WERI-Rb-1 (cell line): ENCODE measurements at regions not wholly inside any gene's neighbourhood (a gene's known extent, or its start where the extent isn't known, plus 50 kb on each side); places are given as distances from the start of the nearest gene placed in this dataset.
"Not testable (repeated sequence)": the region's sequence is repeated elsewhere in the genome, so short reads cannot be mapped to it uniquely, and the experiment has no call there.

ENCODE experiments used
- DNase-seq: peaks from one replicate; pipeline ENCODE4 v3.0.0-alpha.2; 2020
- H3K27ac ChIP-seq: fragments of 250-450 bp; sonication (Bioruptor Pico); 2 replicates; pipeline ENCODE4 v1.5.1; 2020; ENCODE audit warnings: mild to moderate bottlenecking, moderate library complexity
- H3K27me3 ChIP-seq: fragments of 250-450 bp; sonication (Bioruptor Pico); 2 replicates; pipeline ENCODE4 v1.5.1; 2021; ENCODE audit warnings: mild to moderate bottlenecking, low read depth, moderate library complexity; ENCODE audit not compliant: insufficient read depth, severe bottlenecking
- H3K36me3 ChIP-seq: fragments of 250-450 bp; sonication (Bioruptor Pico); 2 replicates; pipeline ENCODE4 v1.5.1; 2020; ENCODE audit warnings: mild to moderate bottlenecking, moderate library complexity
- H3K4me3 ChIP-seq: 2 replicates; pipeline ENCODE4 v1.5.1; 2011; ENCODE audit warnings: low read depth, mild to moderate bottlenecking, control low read depth, low read length
- H3K9me3 ChIP-seq: fragments of 250-450 bp; sonication (Bioruptor Pico); 2 replicates; pipeline ENCODE4 v1.5.1; 2021; ENCODE audit warnings: mild to moderate bottlenecking, moderate library complexity; ENCODE audit not compliant: severe bottlenecking
- TF ChIP-seq, protein P1 (sequence below): IDR thresholded peaks from 2 replicates; pipeline ENCODE4 v1.5.1; 2011; ENCODE audit warnings: low read depth, mild to moderate bottlenecking, control low read depth, inconsistent platforms, low read length

DNA sequence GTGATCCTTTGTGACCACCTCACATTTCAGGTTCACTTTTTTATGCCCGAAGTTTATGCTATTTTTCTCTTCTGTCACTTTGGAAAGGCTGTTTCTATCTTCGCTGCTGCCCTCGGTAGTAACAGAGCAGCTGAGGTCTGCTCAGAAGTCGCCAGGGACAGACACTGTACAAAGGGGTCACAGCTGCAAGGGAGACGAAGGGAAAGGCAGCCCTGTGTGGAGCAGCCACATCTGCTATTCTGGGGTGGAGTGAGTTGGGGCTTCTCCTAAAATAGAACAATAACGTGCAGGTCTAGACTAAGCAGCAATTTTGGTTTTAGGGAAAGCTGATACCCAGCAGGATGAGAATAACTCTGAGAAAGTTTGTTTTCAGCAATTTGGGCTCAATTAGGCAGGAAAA lies 72.5 kb downstream of the ACTL7B start:
- TF ChIP-seq, protein P1, sequence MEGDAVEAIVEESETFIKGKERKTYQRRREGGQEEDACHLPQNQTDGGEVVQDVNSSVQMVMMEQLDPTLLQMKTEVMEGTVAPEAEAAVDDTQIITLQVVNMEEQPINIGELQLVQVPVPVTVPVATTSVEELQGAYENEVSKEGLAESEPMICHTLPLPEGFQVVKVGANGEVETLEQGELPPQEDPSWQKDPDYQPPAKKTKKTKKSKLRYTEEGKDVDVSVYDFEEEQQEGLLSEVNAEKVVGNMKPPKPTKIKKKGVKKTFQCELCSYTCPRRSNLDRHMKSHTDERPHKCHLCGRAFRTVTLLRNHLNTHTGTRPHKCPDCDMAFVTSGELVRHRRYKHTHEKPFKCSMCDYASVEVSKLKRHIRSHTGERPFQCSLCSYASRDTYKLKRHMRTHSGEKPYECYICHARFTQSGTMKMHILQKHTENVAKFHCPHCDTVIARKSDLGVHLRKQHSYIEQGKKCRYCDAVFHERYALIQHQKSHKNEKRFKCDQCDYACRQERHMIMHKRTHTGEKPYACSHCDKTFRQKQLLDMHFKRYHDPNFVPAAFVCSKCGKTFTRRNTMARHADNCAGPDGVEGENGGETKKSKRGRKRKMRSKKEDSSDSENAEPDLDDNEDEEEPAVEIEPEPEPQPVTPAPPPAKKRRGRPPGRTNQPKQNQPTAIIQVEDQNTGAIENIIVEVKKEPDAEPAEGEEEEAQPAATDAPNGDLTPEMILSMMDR, result no peak
- Histone ChIP-seq H3K27me3 (no peaks in the 10 kb centered on the region), H3K4me3 (no peak overlapping the region), H3K9me3 (peaks cover 3% of the 10 kb centered on the region), H3K36me3 (peaks cover 14% of the 10 kb centered on the region), H3K27ac (peak overlapping the region; percentile 40)
- DNase-seq, result no peak

DNA sequence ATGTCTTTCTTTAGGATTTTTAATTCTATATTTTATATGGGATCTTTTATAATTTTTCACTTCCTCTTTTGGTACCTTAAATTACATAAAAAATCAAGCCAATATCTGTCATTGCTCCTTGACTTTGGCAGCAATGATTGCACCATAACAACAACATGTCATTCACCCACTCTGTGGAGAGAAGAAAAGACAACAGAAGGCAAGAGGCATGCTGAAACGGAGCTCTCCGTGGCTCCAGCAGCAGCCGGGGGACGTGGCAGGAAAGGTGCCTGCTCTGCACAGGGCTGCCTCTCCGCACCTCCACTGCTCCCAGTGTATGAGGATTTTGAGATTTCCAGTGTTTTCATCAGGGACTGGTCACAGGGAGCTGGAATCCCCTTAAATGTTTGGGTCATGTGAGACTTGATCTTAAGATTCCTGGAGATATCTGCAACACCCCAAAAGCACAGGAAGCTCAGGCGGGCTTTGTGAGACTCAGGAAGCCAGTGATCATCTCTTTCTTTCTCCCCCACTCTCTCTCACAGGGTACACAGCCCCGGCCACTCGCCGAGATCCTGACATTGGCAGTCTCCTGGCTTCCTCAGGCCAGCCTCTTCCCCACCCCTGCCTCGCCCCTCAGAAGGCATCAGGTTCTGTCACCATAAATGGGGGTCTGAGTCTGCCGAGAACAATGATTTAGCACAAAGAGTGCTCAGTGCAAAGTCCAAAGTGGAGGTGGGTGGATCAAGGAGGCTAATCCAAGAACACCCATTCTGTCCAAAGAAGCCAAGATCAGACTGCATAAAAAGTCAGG lies 74.6 kb downstream of the ACTL7B start:
- Histone ChIP-seq H3K4me3 (no peak overlapping the region), H3K36me3 (peaks cover 14% of the 10 kb centered on the region), H3K27me3 (no peaks in the 10 kb centered on the region), H3K9me3 (peaks cover 3% of the 10 kb centered on the region), H3K27ac (peak overlapping the region; percentile 47)
- DNase-seq, result no peak
- TF ChIP-seq, protein P1, result no peak

DNA sequence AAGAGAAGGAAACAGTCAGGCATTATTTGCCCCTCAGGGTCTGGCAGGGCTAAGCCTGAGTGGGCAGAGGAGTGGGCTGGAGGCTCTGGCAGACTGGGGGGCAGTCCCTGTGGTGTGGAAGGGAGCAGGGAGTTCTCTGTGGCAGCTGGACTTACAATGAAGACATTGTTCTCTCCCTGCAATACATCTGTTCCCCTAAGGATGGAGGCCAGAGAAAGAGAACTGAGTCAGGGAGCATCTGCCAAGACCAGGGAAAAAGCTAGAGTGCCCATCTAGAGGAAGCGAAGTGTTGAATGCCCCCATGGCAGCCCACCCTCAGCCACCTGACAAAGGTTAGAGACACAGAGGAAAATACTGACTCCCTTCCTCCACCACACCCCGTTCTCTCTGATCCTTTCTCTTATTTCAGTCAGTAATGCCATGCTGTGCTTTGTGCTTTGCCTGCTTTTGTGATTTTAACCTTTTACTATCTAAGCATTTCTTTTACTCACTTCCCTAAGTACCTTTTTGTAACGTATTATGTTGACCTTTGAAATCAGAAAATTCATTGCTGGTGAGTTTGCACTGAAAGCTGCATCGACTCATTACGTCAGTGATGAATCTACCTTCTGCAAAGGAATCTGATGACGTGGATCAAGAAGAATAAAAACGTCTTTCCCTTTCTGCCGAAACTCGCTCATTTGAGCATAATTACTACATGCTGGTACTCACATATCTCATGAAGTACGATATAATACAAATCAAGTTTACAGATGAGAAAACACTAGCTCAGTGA lies 76.0 kb downstream of the ACTL7B start:
- no peak for DNase-seq
- TF ChIP-seq, protein P1, result no peak
- Histone ChIP-seq H3K36me3 (peaks cover 6% of the 10 kb centered on the region), H3K27me3 (no peaks in the 10 kb centered on the region), H3K4me3 (no peak overlapping the region), H3K27ac (no peak overlapping the region), H3K9me3 (no peaks in the 10 kb centered on the region)

DNA sequence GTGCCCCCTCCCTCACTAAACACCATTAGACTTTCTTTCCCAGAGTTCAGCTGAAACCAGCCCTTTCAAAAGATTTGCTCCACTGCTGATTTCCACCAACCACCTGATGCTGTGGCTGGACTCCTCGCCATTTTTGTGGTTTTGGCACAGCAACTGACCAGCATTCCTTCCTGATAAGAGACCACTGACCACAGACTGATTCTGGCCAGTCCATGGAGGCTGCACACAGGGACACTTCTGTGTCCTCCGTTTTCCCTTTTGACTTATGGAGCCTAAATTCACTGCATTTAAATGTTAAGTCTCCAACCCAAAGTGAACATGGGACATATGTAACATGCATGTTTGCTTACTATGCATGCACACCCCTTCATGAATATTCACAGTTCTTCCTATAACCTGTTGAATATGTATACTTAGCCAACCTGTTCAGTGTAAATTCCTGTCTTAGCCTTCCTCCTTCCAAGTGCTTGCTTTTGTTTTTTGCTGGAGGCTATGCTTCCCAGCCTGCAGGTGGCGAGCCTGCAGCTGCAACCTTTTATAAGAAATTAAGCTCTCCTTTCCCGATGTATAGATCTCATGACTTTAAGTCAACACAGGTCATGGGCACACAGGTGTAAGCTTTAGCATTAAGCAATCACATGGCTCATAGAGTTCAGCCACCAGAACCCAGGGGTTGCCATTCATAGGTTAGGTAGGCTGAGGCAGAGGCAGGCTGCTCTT lies 78.7 kb downstream of the ACTL7B start:
- no peak overlapping the region for H3K27ac ChIP-seq
- TF ChIP-seq, protein P1, result peak; percentile 69
- H3K27me3 ChIP-seq, result no peaks in the 10 kb centered on the region
- H3K4me3 ChIP-seq, result no peak overlapping the region
- peak; percentile 38 for DNase-seq
- H3K36me3 ChIP-seq, result peaks cover 6% of the 10 kb centered on the region
- H3K9me3 ChIP-seq, result no peaks in the 10 kb centered on the region

DNA sequence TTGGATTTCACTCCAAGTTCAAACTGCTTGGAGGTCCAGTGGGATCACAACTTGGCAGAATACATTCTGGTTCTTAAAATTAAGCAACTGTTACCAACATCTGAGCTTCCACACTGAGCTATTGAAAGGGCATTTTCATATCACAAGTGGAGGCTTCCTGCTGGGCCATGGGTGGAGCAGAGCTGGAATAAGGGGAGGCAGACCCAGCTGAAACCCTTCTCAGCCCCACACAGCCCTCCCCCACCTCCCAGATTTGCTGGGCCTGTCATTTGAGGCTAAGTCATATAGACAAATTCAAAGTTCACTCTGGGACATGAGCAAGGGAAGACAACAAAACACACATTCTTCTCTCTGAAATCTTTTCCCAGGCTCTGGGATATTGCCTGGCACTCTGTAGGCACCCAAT lies 79.9 kb downstream of the ACTL7B start:
- H3K27me3 ChIP-seq, result no peaks in the 10 kb centered on the region
- no peak overlapping the region for H3K27ac ChIP-seq
- DNase-seq, result peak; percentile 46
- H3K4me3 ChIP-seq, result no peak overlapping the region
- peaks cover 6% of the 10 kb centered on the region for H3K36me3 ChIP-seq
- TF ChIP-seq, protein P1, result no peak
- H3K9me3 ChIP-seq, result no peaks in the 10 kb centered on the region

DNA sequence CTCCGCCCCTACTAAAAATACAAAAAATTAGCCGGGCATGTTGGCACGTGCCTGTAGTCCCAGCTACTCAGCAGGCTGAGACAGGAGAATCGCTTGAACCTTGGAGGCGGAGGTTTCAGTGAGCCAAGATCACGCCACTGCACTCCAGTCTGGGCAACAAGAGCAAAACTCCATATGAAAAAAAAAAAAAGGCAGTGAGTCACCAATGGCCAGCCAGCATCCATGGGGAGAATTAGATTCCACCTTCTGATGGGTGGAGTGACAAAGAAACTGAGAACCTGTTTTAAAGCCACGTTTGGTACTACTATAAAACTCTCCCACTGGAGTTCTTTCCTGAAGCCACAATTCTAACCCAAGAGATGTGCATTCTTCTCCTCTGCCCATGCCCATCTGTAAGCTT lies 81.7 kb downstream of the ACTL7B start:
- H3K9me3 ChIP-seq, H3K36me3 ChIP-seq, H3K4me3 ChIP-seq, DNase-seq, H3K27me3 ChIP-seq, H3K27ac ChIP-seq: not testable (repeated sequence)
